Suppressor macrophage (primary cell): ENCODE measurements at regions not wholly inside any gene's neighbourhood (a gene's known extent, or its start where the extent isn't known, plus 50 kb on each side); places are given as distances from the start of the nearest gene placed in this dataset.
"Not testable (repeated sequence)": the region's sequence is repeated elsewhere in the genome, so short reads cannot be mapped to it uniquely, and the experiment has no call there.

Source experiments
- DNase-seq, 4 experiments: peaks; one replicate each; pipeline ENCODE4 v3.0.0-alpha.2; 2020 to 2022

GRCh38 chr6:18595774-18596530 lies 208.8 kb downstream of the RNF144B start:
- DNase-seq = peak; percentile 62 to 80 (median 76)

GRCh38 chr6:18596531-18596835 lies 209.3 kb downstream of the RNF144B start:
- DNase-seq = no peak

- no peak for DNase-seq
Measured at GRCh38 chr6:18598551-18599264, 211.6 kb downstream of the RNF144B start.

- no peak for DNase-seq
Measured at GRCh38 chr6:18600255-18600654, 213.1 kb downstream of the RNF144B start.

GRCh38 chr6:18601516-18602020 lies 214.4 kb downstream of the RNF144B start:
- DNase-seq = no peak

GRCh38 chr6:18602931-18603330 lies 215.8 kb downstream of the RNF144B start:
- DNase-seq = no peak

GRCh38 chr6:18603361-18603760 lies 216.2 kb downstream of the RNF144B start:
- DNase-seq = no peak

- DNase-seq = no peak
Measured at GRCh38 chr6:18605841-18606240, 218.7 kb downstream of the RNF144B start.

GRCh38 chr6:18609715-18610114 lies 222.6 kb downstream of the RNF144B start:
- DNase-seq = no peak

GRCh38 chr6:18613319-18613925 lies 226.3 kb downstream of the RNF144B start:
- no peak for DNase-seq

GRCh38 chr6:18629571-18629970 lies 242.4 kb downstream of the RNF144B start:
- no peak for DNase-seq

- DNase-seq = peak in 3 of 4 experiments; percentile 8 to 33 (median 30)
Measured at GRCh38 chr6:18632670-18633410, 245.7 kb downstream of the RNF144B start.

- DNase-seq = no peak
Measured at GRCh38 chr6:18634912-18635311, 247.8 kb downstream of the RNF144B start.

- DNase-seq = no peak
Measured at GRCh38 chr6:18640134-18640533, 253.0 kb downstream of the RNF144B start.

- DNase-seq = no peak
Measured at GRCh38 chr6:18640754-18641153, 253.6 kb downstream of the RNF144B start.

GRCh38 chr6:18654821-18655220 lies 267.7 kb downstream of the RNF144B start:
- no peak for DNase-seq

GRCh38 chr6:18656506-18656905 lies 269.4 kb downstream of the RNF144B start:
- no peak for DNase-seq

GRCh38 chr6:18659994-18660393 lies 272.8 kb downstream of the RNF144B start:
- not testable (repeated sequence) for DNase-seq

- DNase-seq = no peak
Measured at GRCh38 chr6:18663011-18663410, 275.9 kb downstream of the RNF144B start.

GRCh38 chr6:18664401-18664800 lies 277.3 kb downstream of the RNF144B start:
- no peak for DNase-seq

- DNase-seq = no peak
Measured at GRCh38 chr6:18667612-18668011, 280.5 kb downstream of the RNF144B start.

- DNase-seq = no peak
Measured at GRCh38 chr6:18668994-18669393, 281.8 kb downstream of the RNF144B start.

- no peak for DNase-seq
Measured at GRCh38 chr6:18672852-18673251, 285.7 kb downstream of the RNF144B start.
